Neural crest cell (in vitro differentiated cells): ENCODE measurements at regions not wholly inside any gene's neighbourhood (a gene's known extent, or its start where the extent isn't known, plus 50 kb on each side); places are given as distances from the start of the nearest gene placed in this dataset.

Source experiments
- DNase-seq: peaks from one replicate; pipeline ENCODE4 v3.0.0; 2021; ENCODE audit warnings: low read depth, mixed read lengths, low spot score
- H3K27ac Mint-ChIP-seq: one replicate; pipeline ENCODE4 v1.8.0; 2021; ENCODE audit warnings: mild to moderate bottlenecking, mixed read lengths; ENCODE audit not compliant: unreplicated experiment
- H3K27me3 Mint-ChIP-seq: 2 replicates; pipeline ENCODE4 v1.8.0; 2021; ENCODE audit warnings: low read depth, mild to moderate bottlenecking, mixed read lengths
- H3K36me3 Mint-ChIP-seq: 2 replicates; pipeline ENCODE4 v1.8.0; 2021; ENCODE audit warnings: low read depth, mild to moderate bottlenecking, mixed read lengths
- H3K4me1 Mint-ChIP-seq: 2 replicates; pipeline ENCODE4 v1.8.0; 2021; ENCODE audit warnings: mixed read lengths
- H3K4me3 Mint-ChIP-seq: one replicate; pipeline ENCODE4 v1.8.0; 2021; ENCODE audit warnings: mild to moderate bottlenecking, mixed read lengths
- H3K9me3 Mint-ChIP-seq: 2 replicates; pipeline ENCODE4 v1.8.0; 2021; ENCODE audit warnings: mixed read lengths
- CTCF ChIP-seq: fragments of 200-600 bp; sonication (generic); conservative IDR thresholded peaks from 2 replicates; pipeline ENCODE4 v1.5.0; 2021; ENCODE audit warnings: antibody characterized with exemption, mild to moderate bottlenecking

DNA sequence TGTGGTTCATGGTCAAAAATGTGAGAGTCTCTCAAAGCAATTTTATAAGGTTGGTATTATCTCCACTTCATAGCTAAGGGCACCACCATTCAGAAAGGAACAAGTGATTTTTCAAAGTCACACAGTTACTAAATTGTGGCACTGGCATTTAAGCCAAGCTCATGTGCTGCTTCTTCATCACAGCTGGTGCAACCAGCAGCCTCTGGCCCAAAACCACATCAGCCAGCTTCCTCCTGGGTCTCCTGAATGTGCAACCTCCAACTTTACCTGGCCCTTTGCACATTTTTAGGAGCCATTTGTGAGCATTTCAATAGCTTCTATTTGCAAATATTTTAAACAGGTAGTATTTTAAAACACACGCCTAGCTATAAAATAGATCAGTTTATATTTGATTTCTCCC lies 293.7 kb downstream of the BCL11A start:
- Mint-ChIP-seq H3K27me3 (no peaks in the 10 kb centered on the region), H3K4me3 (no peak overlapping the region), H3K27ac (no peak overlapping the region), H3K4me1 (peaks cover 7% of the 10 kb centered on the region), H3K9me3 (peaks cover 4% of the 10 kb centered on the region), H3K36me3 (no peaks in the 10 kb centered on the region)
- no peak for TF ChIP-seq CTCF
- DNase-seq: no peak

- peaks cover 11% of the 10 kb centered on the region for H3K4me1 Mint-ChIP-seq
- DNase-seq: no peak
- H3K36me3 Mint-ChIP-seq: no peaks in the 10 kb centered on the region
- no peak for TF ChIP-seq CTCF
- H3K9me3 Mint-ChIP-seq: no peaks in the 10 kb centered on the region
- H3K27me3 Mint-ChIP-seq: no peaks in the 10 kb centered on the region
- H3K27ac Mint-ChIP-seq: no peak overlapping the region
- H3K4me3 Mint-ChIP-seq: no peak overlapping the region
Observed at GRCh38 chr2:60252581-60253150, 300.8 kb downstream of the BCL11A start.

DNA sequence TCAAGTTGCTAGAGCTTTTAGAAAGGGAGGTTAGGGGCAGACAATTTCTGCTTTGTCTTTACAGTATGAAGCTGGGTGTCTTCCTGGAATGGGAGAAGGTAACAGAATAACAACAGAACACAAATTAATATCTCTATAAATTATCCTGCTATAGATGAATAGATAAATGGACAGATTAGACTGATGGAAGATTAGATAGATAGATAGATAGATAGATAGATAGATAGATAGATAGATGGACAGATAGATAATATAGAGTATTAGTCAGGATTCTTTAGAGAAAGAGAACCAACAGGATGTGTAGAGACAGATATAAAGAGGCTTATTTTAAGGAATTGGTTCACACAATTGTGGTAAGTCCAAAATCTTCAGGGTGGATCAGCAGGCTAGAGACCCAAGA lies 302.2 kb downstream of the BCL11A start:
- Mint-ChIP-seq H3K4me3 (no peak overlapping the region), H3K4me1 (peaks cover 12% of the 10 kb centered on the region), H3K9me3 (no peaks in the 10 kb centered on the region), H3K27me3 (no peaks in the 10 kb centered on the region), H3K27ac (no peak overlapping the region), H3K36me3 (no peaks in the 10 kb centered on the region)
- no peak for TF ChIP-seq CTCF
- DNase-seq: no peak

DNA sequence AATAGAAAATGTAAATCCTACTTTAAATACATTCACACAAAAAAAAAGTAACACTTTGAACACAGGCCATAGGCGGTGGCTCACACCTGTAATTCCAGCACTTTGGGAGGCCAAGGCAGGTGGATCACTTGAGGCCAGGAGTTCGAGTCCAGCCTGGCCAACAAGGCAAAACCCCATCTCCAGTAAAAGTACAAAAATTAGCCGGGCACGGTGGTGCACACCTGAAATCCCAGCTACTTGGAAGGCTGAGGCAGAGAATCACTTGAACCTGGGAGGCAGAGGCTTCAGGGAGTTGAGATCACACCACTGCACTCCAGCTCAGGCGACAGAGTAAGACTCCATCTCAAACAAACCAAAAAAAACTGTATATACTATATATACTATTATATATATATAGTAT lies 303.6 kb downstream of the BCL11A start:
- no peak for DNase-seq
- Mint-ChIP-seq H3K4me1 (peaks cover 12% of the 10 kb centered on the region), H3K9me3 (no peaks in the 10 kb centered on the region), H3K27ac (no peak overlapping the region), H3K4me3 (no peak overlapping the region), H3K36me3 (no peaks in the 10 kb centered on the region), H3K27me3 (no peaks in the 10 kb centered on the region)
- no peak for TF ChIP-seq CTCF

- H3K9me3 Mint-ChIP-seq: no peaks in the 10 kb centered on the region
- TF ChIP-seq CTCF: no peak
- H3K27ac Mint-ChIP-seq: no peak overlapping the region
Observed at GRCh38 chr2:60247471-60247870, 306.0 kb downstream of the BCL11A start.

DNA sequence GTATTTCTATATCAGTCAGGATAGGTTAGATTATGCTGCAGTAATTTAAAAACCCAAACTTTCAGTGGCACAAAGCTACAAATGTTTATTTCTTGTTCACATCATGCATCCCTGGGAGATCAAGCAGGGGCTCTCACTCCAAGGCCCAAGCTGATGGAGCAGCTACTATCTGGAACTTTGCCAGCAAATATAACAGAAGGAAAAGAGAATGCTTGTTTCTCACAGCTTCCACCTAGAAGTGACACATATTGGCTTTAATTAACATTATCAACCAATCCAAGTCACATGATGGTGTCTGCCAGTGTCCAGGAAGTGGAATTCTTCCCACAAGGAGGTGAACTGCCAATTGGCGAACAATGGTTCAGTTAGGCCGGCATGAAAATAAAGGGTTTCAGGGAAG lies 306.9 kb downstream of the BCL11A start:
- no peaks in the 10 kb centered on the region for H3K27me3 Mint-ChIP-seq
- no peaks in the 10 kb centered on the region for H3K36me3 Mint-ChIP-seq
- no peak overlapping the region for H3K4me3 Mint-ChIP-seq
- H3K4me1 Mint-ChIP-seq: peaks cover 4% of the 10 kb centered on the region
- H3K27ac Mint-ChIP-seq: no peak overlapping the region
- no peak for DNase-seq
- no peak for TF ChIP-seq CTCF
- no peaks in the 10 kb centered on the region for H3K9me3 Mint-ChIP-seq

More at GRCh38 chr2:60247471-60247870, 306.0 kb downstream of the BCL11A start:
- no peaks in the 10 kb centered on the region for H3K27me3 Mint-ChIP-seq
- no peak overlapping the region for H3K4me3 Mint-ChIP-seq
- H3K36me3 Mint-ChIP-seq: no peaks in the 10 kb centered on the region
- H3K4me1 Mint-ChIP-seq: peaks cover 5% of the 10 kb centered on the region
- DNase-seq: no peak
